CD4-positive, alpha-beta T cell (primary cell): ENCODE measurements at regions not wholly inside any gene's neighbourhood (a gene's known extent, or its start where the extent isn't known, plus 50 kb on each side); places are given as distances from the start of the nearest gene placed in this dataset.

Experiments
- ATAC-seq: fragments of 200-7000 bp; cut with Tn5 transposase; one replicate; pipeline ENCODE4 v1.10.0; 2022; ENCODE audit warnings: mild to moderate bottlenecking; ENCODE audit not compliant: poor library complexity
- CTCF ChIA-PET: fragments of 350-600 bp; sonication (Branson Sonifier 250); formaldehyde crosslinking; loops from one replicate; lab custom pipeline; 2021; ENCODE audit warnings: antibody characterized with exemption, inconsistent platforms; lab: Charles Lee
- POLR2A ChIA-PET: fragments of 350-600 bp; sonication (Branson Sonifier 250); formaldehyde crosslinking; loops from one replicate; lab custom pipeline; 2021; ENCODE audit warnings: antibody characterized with exemption, inconsistent platforms; lab: Charles Lee
- DNase-seq, 14 experiments: peaks; one replicate each; pipeline ENCODE4 v3.0.0-alpha.2; 2013 to 2020; ENCODE audit warnings: mixed read lengths in 2 of 14
- H3K27ac ChIP-seq, 2 donors: one replicate each; pipeline versions ENCODE4 v1.5.1 to v1.7.0; 2013; ENCODE audit warnings: low read length in 2 of 2, low read depth in 1 of 2, mild to moderate bottlenecking in 1 of 2
- H3K27me3 ChIP-seq, 2 experiments: 1 replicate in 1 of 2; 2 replicates in 1 of 2; pipeline versions ENCODE4 v1.6.1 to v1.7.0; 2013; ENCODE audit warnings: low read length in 2 of 2, control low read depth in 1 of 2, mild to moderate bottlenecking in 1 of 2, moderate library complexity in 1 of 2; ENCODE audit not compliant: insufficient read depth in 2 of 2, control insufficient read depth in 1 of 2
- H3K36me3 ChIP-seq: one replicate; pipeline ENCODE4 v1.6.1; 2013; ENCODE audit warnings: low read length, control low read depth; ENCODE audit not compliant: insufficient read depth
- H3K4me1 ChIP-seq: one replicate; pipeline ENCODE4 v1.6.1; 2013; ENCODE audit warnings: low read length, control low read depth; ENCODE audit not compliant: insufficient read depth
- H3K4me3 ChIP-seq: one replicate; pipeline ENCODE4 v1.5.1; 2013; ENCODE audit warnings: mild to moderate bottlenecking, low read length, moderate library complexity
- H3K9me3 ChIP-seq, 2 experiments: 1 replicate in 1 of 2; 2 replicates in 1 of 2; pipeline versions ENCODE4 v1.6.1 to v1.7.0; 2013; ENCODE audit warnings: low read length in 2 of 2, mild to moderate bottlenecking in 2 of 2, control low read depth in 1 of 2, moderate library complexity in 1 of 2; ENCODE audit not compliant: control insufficient read depth in 1 of 2, insufficient read depth in 1 of 2
- H3K27ac Mint-ChIP-seq: one replicate; pipeline ENCODE4 v1.8.0; 2020; ENCODE audit warnings: mixed read lengths
- H3K27me3 Mint-ChIP-seq: one replicate; pipeline ENCODE4 v1.8.0; 2021; ENCODE audit warnings: mixed read lengths
- H3K36me3 Mint-ChIP-seq: one replicate; pipeline ENCODE4 v1.8.0; 2021; ENCODE audit warnings: low read depth, mixed read lengths
- H3K4me1 Mint-ChIP-seq: one replicate; pipeline ENCODE4 v1.8.0; 2021; ENCODE audit warnings: low read depth, mixed read lengths
- H3K4me3 Mint-ChIP-seq: one replicate; pipeline ENCODE4 v1.8.0; 2020; ENCODE audit warnings: mild to moderate bottlenecking, mixed read lengths
- H3K9me3 Mint-ChIP-seq: one replicate; pipeline ENCODE4 v1.8.0; 2020; ENCODE audit warnings: mixed read lengths
- CTCF ChIP-seq: fragments of 200-600 bp; IDR thresholded peaks from one replicate; pipeline ENCODE4 v1.8.0; 2022; ENCODE audit warnings: antibody characterized with exemption, mild to moderate bottlenecking
- intact Hi-C, 2 experiments: fragments of 100-400 bp; cut with DNase I in 1 of 2; cut with micrococcal nuclease in 1 of 2; formaldehyde crosslinking; loops; one replicate each; pipeline versions ENCODE4 v1.15.1 to v1.9.0; 2023 to 2025; cut with DNase I, micrococcal nuclease

- Mint-ChIP-seq H3K36me3 (no peaks in the 10 kb centered on the region), H3K4me1 (no peaks in the 10 kb centered on the region), H3K4me3 (no peak overlapping the region), H3K27me3 (no peaks in the 10 kb centered on the region), H3K9me3 (peaks cover 8% of the 10 kb centered on the region), H3K27ac (no peak overlapping the region)
- ATAC-seq = no peak
- H3K4me1 ChIP-seq = no peaks in the 10 kb centered on the region
- peaks cover 0 to 3% of the 10 kb centered on the region in 2 experiments for H3K9me3 ChIP-seq
- H3K27ac ChIP-seq = no peak overlapping the region
- intact Hi-C loops = no loop called here
- no peak for DNase-seq
- POLR2A ChIA-PET = no interaction called here
- no peak overlapping the region for H3K4me3 ChIP-seq
- H3K36me3 ChIP-seq = no peaks in the 10 kb centered on the region
- CTCF ChIA-PET = no interaction called here
- H3K27me3 ChIP-seq = no peaks in the 10 kb centered on the region
- TF ChIP-seq CTCF = no peak
These were observed 415.0 kb upstream of the ZNF507 start for GRCh38 chr19:31930401-31930800.

- no peak overlapping the region for H3K4me3 ChIP-seq
- intact Hi-C loops = no loop called here
- Mint-ChIP-seq H3K27ac (no peak overlapping the region), H3K36me3 (no peaks in the 10 kb centered on the region), H3K9me3 (no peaks in the 10 kb centered on the region), H3K4me3 (no peak overlapping the region), H3K4me1 (no peaks in the 10 kb centered on the region), H3K27me3 (no peaks in the 10 kb centered on the region)
- POLR2A ChIA-PET = no interaction called here
- ATAC-seq (no peak), DNase-seq (no peak)
- CTCF ChIA-PET = no interaction called here
- H3K27me3 ChIP-seq = no peaks in the 10 kb centered on the region
- TF ChIP-seq CTCF = no peak
- H3K4me1 ChIP-seq = no peaks in the 10 kb centered on the region
- H3K27ac ChIP-seq = no peak overlapping the region
- no peaks in the 10 kb centered on the region for H3K36me3 ChIP-seq
- peaks cover 0 to 14% of the 10 kb centered on the region in 2 experiments for H3K9me3 ChIP-seq
These were observed 407.4 kb upstream of the ZNF507 start for GRCh38 chr19:31937983-31938382.

GRCh38 chr19:31938675-31939074 is 406.7 kb upstream of the ZNF507 start:
- H3K4me3 Mint-ChIP-seq = no peak overlapping the region
- Histone ChIP-seq H3K9me3 (peaks cover 0 to 14% of the 10 kb centered on the region in 2 experiments), H3K4me3 (no peak overlapping the region), H3K36me3 (no peaks in the 10 kb centered on the region), H3K27me3 (no peaks in the 10 kb centered on the region), H3K27ac (no peak overlapping the region), H3K4me1 (no peaks in the 10 kb centered on the region)
- H3K9me3 Mint-ChIP-seq = no peaks in the 10 kb centered on the region
- POLR2A ChIA-PET = no interaction called here
- no peak overlapping the region for H3K27ac Mint-ChIP-seq
- ATAC-seq (no peak), DNase-seq (no peak)
- H3K4me1 Mint-ChIP-seq = no peaks in the 10 kb centered on the region
- no peaks in the 10 kb centered on the region for H3K27me3 Mint-ChIP-seq
- CTCF ChIA-PET = no interaction called here
- TF ChIP-seq CTCF = no peak
- no peaks in the 10 kb centered on the region for H3K36me3 Mint-ChIP-seq
- intact Hi-C loops = no loop called here
